Liver (tissue), 8 donors: ENCODE measurements at regions not wholly inside any gene's neighbourhood (a gene's known extent, or its start where the extent isn't known, plus 50 kb on each side); places are given as distances from the start of the nearest gene placed in this dataset.
"Not testable (repeated sequence)": the region's sequence is repeated elsewhere in the genome, so short reads cannot be mapped to it uniquely, and the experiment has no call there.

ENCODE experiments used
- DNase-seq: peaks from one replicate; pipeline ENCODE4 v3.0.0-alpha.2; 2017; ENCODE audit warnings: low spot score
- H3K27ac ChIP-seq, 2 donors: one replicate each; pipeline ENCODE4 v1.7.0; 2013; ENCODE audit warnings: inconsistent platforms in 2 of 2, low read length in 2 of 2, control low read depth in 1 of 2, low read depth in 1 of 2, mild to moderate bottlenecking in 1 of 2
- H3K27me3 ChIP-seq, 4 donors: one replicate each; pipeline versions ENCODE4 v1.6.1 to v1.7.0; 2013; ENCODE audit warnings: low read length in 3 of 4, inconsistent platforms in 1 of 4, mild to moderate bottlenecking in 1 of 4, moderate library complexity in 1 of 4; ENCODE audit not compliant: control insufficient read depth in 4 of 4, insufficient read depth in 4 of 4
- H3K36me3 ChIP-seq, 4 donors: one replicate each; pipeline versions ENCODE4 v1.6.1 to v1.7.0; 2013; ENCODE audit warnings: low read length in 3 of 4, mild to moderate bottlenecking in 3 of 4, low read depth in 1 of 4, moderate library complexity in 1 of 4; ENCODE audit not compliant: control insufficient read depth in 4 of 4, insufficient read depth in 3 of 4
- H3K4me1 ChIP-seq, 4 donors: one replicate each; pipeline versions ENCODE4 v1.6.1 to v1.7.0; 2013; ENCODE audit warnings: low read length in 3 of 4, mild to moderate bottlenecking in 3 of 4, moderate library complexity in 1 of 4; ENCODE audit not compliant: control insufficient read depth in 4 of 4, insufficient read depth in 4 of 4
- H3K4me3 ChIP-seq, 3 donors: one replicate each; pipeline versions ENCODE4 v1.6.1 to v1.7.0; 2013; ENCODE audit warnings: low read length in 3 of 3, control low read depth in 1 of 3, low read depth in 1 of 3, mild to moderate bottlenecking in 1 of 3
- H3K9ac ChIP-seq, 2 donors: one replicate each; pipeline ENCODE4 v1.7.0; 2013; ENCODE audit warnings: low read length in 2 of 2, mild to moderate bottlenecking in 2 of 2, moderate library complexity in 2 of 2, control low read depth in 1 of 2, low read depth in 1 of 2
- H3K9me3 ChIP-seq, 4 donors: one replicate each; pipeline versions ENCODE4 v1.6.1 to v1.7.0; 2013; ENCODE audit warnings: low read length in 3 of 4; ENCODE audit not compliant: control insufficient read depth in 4 of 4
- EGR1 ChIP-seq, 2 donors: IDR thresholded peaks; 2 replicates each; pipeline ENCODE4 v1.6.1; 2016 to 2018; ENCODE audit warnings: antibody characterized with exemption in 2 of 2, low read depth in 2 of 2
- FOXA1 ChIP-seq: IDR thresholded peaks from 2 replicates; pipeline ENCODE4 v1.6.1; 2016; ENCODE audit warnings: antibody characterized with exemption
- FOXA2 ChIP-seq: IDR thresholded peaks from 2 replicates; pipeline ENCODE4 v1.6.1; 2016; ENCODE audit warnings: antibody characterized with exemption
- GABPA ChIP-seq, 2 donors: IDR thresholded peaks in 1 of 2; conservative IDR thresholded peaks in 1 of 2; 2 replicates each; pipeline ENCODE4 v1.6.1; 2016; ENCODE audit warnings: antibody characterized with exemption in 2 of 2, mild to moderate bottlenecking in 1 of 2, moderate library complexity in 1 of 2
- HNF4A ChIP-seq, 2 donors: conservative IDR thresholded peaks; 2 replicates each; pipeline ENCODE4 v1.6.1; 2016; ENCODE audit warnings: antibody characterized with exemption in 2 of 2, mild to moderate bottlenecking in 2 of 2
- HNF4G ChIP-seq: IDR thresholded peaks from 2 replicates; pipeline ENCODE4 v1.6.1; 2016; ENCODE audit warnings: antibody characterized with exemption
- NR2F2 ChIP-seq: IDR thresholded peaks from 2 replicates; pipeline ENCODE4 v1.6.1; 2016; ENCODE audit warnings: antibody characterized with exemption
- RAD21 ChIP-seq, 2 donors: IDR thresholded peaks; 2 replicates each; pipeline ENCODE4 v1.6.1; 2016; ENCODE audit warnings: antibody characterized with exemption in 2 of 2, mild to moderate bottlenecking in 2 of 2
- RXRA ChIP-seq, 2 donors: IDR thresholded peaks; 2 replicates each; pipeline ENCODE4 v1.6.1; 2017 to 2018; ENCODE audit warnings: antibody characterized with exemption in 2 of 2, mild to moderate bottlenecking in 1 of 2
- TAF1 ChIP-seq: conservative IDR thresholded peaks from 2 replicates; pipeline ENCODE4 v1.6.1; 2016; ENCODE audit warnings: antibody characterized with exemption, mild to moderate bottlenecking
- YY1 ChIP-seq: IDR thresholded peaks from 2 replicates; pipeline ENCODE4 v1.6.1; 2016; ENCODE audit warnings: antibody characterized with exemption, mild to moderate bottlenecking
- WGBS: extraction: QIAGEN DNeasy Blood & Tissue Kit; methylation state at CpG from one replicate; pipeline ENCODE4 v1.1.7; 2013; 5-methylcytosine and 5-hydroxymethylcytosine counted together
- TF ChIP-seq, protein P1 (sequence below): IDR thresholded peaks from 2 replicates; pipeline ENCODE4 v1.6.1; 2016; ENCODE audit warnings: antibody characterized with exemption
- TF ChIP-seq, protein P2 (sequence below): IDR thresholded peaks from 2 replicates; pipeline ENCODE4 v1.6.1; 2016; ENCODE audit warnings: antibody characterized with exemption, mild to moderate bottlenecking
- TF ChIP-seq, protein P3 (sequence below): IDR thresholded peaks from 2 replicates; pipeline ENCODE4 v1.6.1; 2016; ENCODE audit warnings: antibody characterized with exemption
- TF ChIP-seq, protein P4 (sequence below): fragments of 150-350 bp; IDR thresholded peaks from 2 replicates; pipeline ENCODE4 v1.5.1; 2017; ENCODE audit warnings: improper control_type of control experiment, low read depth, low read length; ENCODE audit not compliant: missing input control
- donor health status: healthy.
- donor health status: healthy.
- donor health status: healthy.
- donor health status: healthy.
- donor health status: healthy.

DNA sequence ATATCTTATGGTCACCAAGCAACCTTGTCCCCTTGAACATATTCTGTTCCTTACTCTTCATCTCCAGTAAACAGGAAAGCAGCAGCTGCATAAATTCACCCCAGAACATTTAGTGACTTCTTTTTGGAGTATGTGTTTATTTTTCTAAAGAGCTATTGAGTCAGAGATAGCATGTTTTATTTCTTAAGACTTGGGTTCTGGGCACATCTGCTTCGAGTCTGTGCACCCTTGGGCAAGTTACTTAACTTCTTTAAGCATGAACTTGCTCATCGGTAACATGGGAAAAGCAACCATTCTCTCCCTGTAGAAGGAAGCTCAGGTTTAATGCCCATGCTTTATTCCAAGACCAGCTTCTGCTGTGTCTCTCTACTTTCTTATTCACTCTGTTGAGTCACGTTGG is 309.3 kb upstream of the MEX3C start:
- no peak overlapping the region for H3K9ac ChIP-seq
- WGBS, result 85% methylated on average over 3 of the region's 3 CpGs
- no peak for DNase-seq
- no peaks in the 10 kb centered on the region for H3K4me1 ChIP-seq
- peaks cover 0 to 2% (median 0%) of the 10 kb centered on the region in 4 donors for H3K9me3 ChIP-seq
- H3K36me3 ChIP-seq, result no peaks in the 10 kb centered on the region
- TF ChIP-seq HNF4A (conservative IDR thresholded peaks at IDR 0.05), result no peak
- TF ChIP-seq, protein P1, sequence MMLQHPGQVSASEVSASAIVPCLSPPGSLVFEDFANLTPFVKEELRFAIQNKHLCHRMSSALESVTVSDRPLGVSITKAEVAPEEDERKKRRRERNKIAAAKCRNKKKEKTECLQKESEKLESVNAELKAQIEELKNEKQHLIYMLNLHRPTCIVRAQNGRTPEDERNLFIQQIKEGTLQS, result no peak
- TF ChIP-seq NR2F2, result no peak
- TF ChIP-seq GABPA (IDR thresholded peaks at IDR 0.05 in 1 of 2, conservative IDR thresholded peaks at IDR 0.05 in 1 of 2), result no peak
- TF ChIP-seq FOXA1, result no peak
- no peak for TF ChIP-seq HNF4G
- no peak for TF ChIP-seq FOXA2
- no peak for TF ChIP-seq RXRA (IDR thresholded peaks at IDR 0.05)
- TF ChIP-seq, protein P2, sequence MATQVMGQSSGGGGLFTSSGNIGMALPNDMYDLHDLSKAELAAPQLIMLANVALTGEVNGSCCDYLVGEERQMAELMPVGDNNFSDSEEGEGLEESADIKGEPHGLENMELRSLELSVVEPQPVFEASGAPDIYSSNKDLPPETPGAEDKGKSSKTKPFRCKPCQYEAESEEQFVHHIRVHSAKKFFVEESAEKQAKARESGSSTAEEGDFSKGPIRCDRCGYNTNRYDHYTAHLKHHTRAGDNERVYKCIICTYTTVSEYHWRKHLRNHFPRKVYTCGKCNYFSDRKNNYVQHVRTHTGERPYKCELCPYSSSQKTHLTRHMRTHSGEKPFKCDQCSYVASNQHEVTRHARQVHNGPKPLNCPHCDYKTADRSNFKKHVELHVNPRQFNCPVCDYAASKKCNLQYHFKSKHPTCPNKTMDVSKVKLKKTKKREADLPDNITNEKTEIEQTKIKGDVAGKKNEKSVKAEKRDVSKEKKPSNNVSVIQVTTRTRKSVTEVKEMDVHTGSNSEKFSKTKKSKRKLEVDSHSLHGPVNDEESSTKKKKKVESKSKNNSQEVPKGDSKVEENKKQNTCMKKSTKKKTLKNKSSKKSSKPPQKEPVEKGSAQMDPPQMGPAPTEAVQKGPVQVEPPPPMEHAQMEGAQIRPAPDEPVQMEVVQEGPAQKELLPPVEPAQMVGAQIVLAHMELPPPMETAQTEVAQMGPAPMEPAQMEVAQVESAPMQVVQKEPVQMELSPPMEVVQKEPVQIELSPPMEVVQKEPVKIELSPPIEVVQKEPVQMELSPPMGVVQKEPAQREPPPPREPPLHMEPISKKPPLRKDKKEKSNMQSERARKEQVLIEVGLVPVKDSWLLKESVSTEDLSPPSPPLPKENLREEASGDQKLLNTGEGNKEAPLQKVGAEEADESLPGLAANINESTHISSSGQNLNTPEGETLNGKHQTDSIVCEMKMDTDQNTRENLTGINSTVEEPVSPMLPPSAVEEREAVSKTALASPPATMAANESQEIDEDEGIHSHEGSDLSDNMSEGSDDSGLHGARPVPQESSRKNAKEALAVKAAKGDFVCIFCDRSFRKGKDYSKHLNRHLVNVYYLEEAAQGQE, result no peak
- TF ChIP-seq, protein P3, sequence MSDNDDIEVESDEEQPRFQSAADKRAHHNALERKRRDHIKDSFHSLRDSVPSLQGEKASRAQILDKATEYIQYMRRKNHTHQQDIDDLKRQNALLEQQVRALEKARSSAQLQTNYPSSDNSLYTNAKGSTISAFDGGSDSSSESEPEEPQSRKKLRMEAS, result no peak
- no peak for TF ChIP-seq RAD21 (IDR thresholded peaks at IDR 0.05)
- TF ChIP-seq EGR1 (IDR thresholded peaks at IDR 0.05; ENCODE audit: low read depth in 2 of 2), result no peak
- no peak for TF ChIP-seq TAF1
- no peak overlapping the region for H3K27ac ChIP-seq
- H3K27me3 ChIP-seq, result peaks cover 0 to 6% (median 0%) of the 10 kb centered on the region in 4 donors
- H3K4me3 ChIP-seq, result no peak overlapping the region

DNA sequence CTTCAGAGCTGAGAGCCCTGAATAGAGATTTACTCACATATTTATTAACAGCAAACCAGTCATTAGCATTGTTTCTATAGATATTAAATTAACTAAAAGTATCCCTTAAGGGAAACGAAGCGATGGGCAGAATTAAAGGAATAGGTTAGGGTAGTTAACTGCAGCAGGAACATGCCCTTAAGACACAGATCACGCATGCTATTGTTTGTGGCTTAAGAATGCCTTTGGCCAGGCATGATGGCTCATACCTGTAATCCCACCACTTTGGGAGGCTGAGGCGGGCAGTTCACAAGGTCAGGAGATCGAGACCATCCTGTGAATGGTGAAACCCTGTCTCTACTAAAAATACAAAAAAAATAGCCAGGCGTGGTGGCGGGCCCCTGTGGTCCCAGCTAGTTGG is 310.9 kb upstream of the MEX3C start:
- not testable (repeated sequence) for H3K36me3 ChIP-seq, DNase-seq, H3K27me3 ChIP-seq, H3K4me3 ChIP-seq, H3K9me3 ChIP-seq, H3K27ac ChIP-seq, H3K9ac ChIP-seq, H3K4me1 ChIP-seq
- 90% methylated on average over 7 of the region's 7 CpGs for WGBS

DNA sequence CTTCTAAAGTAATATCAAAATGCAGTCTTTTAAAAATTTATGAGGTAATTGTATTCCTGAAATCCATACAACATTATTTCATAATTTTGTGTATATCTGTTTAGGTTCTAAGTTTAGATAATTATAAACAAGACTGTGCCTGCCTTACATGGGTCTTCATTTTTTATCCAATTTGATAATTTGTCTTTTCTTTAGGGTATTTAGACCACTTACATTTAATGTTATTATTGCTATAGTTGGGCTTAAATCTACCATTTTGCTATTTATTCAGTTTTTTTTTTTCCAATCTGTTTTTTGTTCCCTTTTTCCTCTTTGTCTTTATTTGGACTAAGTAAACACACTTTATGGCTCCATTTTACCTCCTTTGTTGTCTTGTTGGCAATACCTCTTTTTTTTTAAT is 312.5 kb upstream of the MEX3C start:
- DNase-seq, result no peak
- Histone ChIP-seq H3K9ac (no peak overlapping the region), H3K27me3 (peaks cover 0 to 6% (median 0%) of the 10 kb centered on the region in 4 donors), H3K9me3 (peaks cover 0 to 2% (median under 1%) of the 10 kb centered on the region in 4 donors), H3K4me1 (no peaks in the 10 kb centered on the region), H3K4me3 (no peak overlapping the region), H3K36me3 (no peaks in the 10 kb centered on the region), H3K27ac (no peak overlapping the region)
- TF ChIP-seq, protein P4, sequence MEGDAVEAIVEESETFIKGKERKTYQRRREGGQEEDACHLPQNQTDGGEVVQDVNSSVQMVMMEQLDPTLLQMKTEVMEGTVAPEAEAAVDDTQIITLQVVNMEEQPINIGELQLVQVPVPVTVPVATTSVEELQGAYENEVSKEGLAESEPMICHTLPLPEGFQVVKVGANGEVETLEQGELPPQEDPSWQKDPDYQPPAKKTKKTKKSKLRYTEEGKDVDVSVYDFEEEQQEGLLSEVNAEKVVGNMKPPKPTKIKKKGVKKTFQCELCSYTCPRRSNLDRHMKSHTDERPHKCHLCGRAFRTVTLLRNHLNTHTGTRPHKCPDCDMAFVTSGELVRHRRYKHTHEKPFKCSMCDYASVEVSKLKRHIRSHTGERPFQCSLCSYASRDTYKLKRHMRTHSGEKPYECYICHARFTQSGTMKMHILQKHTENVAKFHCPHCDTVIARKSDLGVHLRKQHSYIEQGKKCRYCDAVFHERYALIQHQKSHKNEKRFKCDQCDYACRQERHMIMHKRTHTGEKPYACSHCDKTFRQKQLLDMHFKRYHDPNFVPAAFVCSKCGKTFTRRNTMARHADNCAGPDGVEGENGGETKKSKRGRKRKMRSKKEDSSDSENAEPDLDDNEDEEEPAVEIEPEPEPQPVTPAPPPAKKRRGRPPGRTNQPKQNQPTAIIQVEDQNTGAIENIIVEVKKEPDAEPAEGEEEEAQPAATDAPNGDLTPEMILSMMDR, result no peak
- no peak for TF ChIP-seq FOXA1
- TF ChIP-seq, protein P3, result no peak
- TF ChIP-seq RAD21 (IDR thresholded peaks at IDR 0.05), result no peak
- TF ChIP-seq YY1, result no peak
- TF ChIP-seq FOXA2, result no peak
